CD4-positive, alpha-beta T cell treated with Interleukin-4 for 1 hour (primary cell): ENCODE measurements at regions not wholly inside any gene's neighbourhood (a gene's known extent, or its start where the extent isn't known, plus 50 kb on each side); places are given as distances from the start of the nearest gene placed in this dataset.

Experiments
- DNase-seq, 2 donors: peaks; one replicate each; pipeline ENCODE4 v3.0.0-alpha.2; 2020 to 2022

DNA sequence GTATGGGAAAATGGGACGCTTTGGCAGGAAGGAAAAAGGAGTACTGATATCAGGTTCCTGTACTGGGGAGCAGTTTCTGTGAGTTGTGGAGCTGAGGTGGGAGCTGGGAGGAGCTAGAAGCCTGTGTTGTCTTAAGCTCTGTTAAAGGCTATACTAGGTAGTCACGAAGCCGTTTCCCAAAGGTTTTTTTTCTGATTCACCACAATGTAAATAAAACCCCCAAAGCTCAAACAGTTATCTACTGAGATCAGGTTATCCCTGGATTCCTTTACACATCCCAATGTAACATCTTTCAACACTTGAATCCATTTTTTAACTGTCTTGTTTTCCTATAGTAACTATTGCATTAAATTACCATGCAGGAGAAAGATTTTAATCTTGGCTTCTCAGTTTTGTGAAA, 297.4 kb upstream of the SFRP2 start:
- no peak for DNase-seq

DNA sequence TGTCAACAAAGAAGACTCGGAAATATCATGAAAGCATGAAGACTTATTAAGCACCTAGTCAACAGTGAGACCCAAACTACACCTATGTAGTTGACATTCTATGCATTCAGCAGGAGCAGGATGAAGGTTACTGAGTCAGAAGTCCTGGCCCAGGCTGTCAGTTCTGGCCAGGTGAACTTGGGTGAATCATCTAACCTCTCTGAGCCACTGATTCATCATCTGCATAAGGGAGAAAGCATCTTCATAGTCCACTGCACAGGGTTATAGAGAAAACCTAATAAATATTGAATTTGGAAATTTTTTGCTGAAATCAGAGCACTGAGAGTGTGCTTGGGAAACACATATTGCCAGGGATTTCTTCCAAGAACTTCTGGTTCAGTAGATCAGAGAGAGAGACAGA, 296.0 kb upstream of the SFRP2 start:
- DNase-seq, result no peak

GRCh38 chr4:154082760-154083535, 294.1 kb upstream of the SFRP2 start:
- DNase-seq, result no peak

DNA sequence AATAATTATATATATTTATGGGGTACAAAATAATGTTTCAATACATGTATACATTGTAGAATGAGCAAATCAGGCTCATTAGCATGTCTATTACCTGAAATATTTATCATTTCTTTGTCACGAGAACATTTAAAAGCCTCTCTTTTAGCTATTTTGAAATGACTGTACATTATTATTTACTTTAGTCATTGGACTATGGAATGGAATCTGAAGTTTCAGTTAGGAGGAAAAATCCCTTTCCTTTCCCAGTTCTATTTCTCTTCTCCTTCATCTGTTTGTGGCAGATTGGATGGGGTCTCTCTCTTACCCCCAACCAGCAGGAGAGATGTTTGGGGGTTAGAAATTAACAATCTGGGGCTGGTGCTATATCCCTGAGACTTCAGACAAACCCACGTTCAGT, 292.5 kb upstream of the SFRP2 start:
- DNase-seq, result no peak

GRCh38 chr4:154078504-154079350, 289.8 kb upstream of the SFRP2 start:
- DNase-seq, result no peak

GRCh38 chr4:154076921-154077320, 288.0 kb upstream of the SFRP2 start:
- DNase-seq, result no peak

DNA sequence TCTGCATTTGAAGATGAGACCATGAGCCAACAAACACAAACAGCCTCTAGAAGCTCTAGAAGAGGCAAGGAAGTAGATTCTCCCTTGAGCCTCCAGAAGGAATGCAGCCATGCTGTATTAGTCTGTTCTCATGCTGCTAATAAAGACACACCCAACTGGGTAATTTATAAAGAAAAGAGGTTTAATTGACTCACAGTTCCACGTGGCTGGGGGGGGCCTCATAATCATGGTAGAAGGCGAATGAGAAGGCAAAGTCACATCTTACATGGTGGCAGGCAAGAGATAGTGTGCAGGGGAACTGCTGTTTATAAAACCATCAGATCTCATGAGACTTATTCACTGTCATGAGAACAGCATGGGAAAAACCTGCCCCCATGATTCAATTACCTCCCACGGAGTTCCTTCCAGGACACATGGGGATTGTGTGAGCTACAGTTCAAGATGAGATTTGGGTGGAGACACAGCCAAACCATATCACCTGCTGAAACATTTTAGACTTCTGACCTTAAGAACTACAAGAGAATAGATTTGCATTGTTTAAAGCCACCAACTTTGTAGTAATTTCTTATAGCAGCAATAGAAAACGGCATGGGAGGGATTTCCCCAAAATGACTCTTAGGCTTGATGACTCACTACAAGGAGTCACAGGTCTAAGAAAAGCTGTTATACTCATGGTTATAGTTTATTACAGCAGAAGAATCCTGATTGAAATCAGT, 284.4 kb upstream of the SFRP2 start:
- DNase-seq, result no peak

GRCh38 chr4:154067786-154068185, 278.9 kb upstream of the SFRP2 start:
- DNase-seq, result no peak

DNA sequence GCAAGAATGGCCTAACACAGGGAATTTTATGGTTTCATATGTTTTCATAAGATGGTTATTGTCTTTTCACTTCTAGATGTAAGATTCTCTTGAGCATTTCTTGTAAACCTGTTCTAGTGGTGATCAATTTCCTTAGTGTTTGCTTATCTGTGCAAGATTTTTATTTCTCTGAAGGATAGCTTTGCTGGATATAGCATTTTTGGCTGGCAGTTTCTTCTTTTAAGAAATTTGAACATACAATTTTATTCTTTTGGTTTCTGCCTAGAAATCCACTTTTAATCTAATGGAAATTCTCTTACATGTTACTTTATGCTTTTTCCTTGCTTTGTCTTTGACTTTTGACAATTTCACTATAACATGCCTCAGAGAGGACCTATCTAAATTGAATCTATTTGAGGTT, 276.5 kb upstream of the SFRP2 start:
- no peak for DNase-seq

DNA sequence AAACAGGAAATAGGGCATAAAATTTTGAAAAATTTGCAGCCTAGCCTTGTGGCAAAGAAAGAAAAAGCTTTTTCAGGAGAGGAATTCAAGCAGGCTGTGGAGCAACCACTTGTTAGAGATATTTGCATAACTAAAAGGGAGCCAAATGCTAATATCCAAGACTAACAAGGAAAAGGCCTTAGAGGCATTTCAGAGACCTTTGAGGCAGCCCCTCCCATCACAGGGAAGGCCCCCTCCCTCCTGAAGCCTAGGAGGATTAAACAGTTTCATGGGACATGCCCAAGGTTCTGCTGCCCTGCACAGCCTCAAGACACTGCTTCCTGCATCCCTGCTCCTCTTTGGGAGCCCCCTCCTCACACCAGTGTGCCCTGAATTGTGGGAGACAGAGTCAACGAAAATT, 275.4 kb upstream of the SFRP2 start:
- DNase-seq, result no peak

GRCh38 chr4:154049457-154050181, 260.7 kb upstream of the SFRP2 start:
- DNase-seq, result no peak

- no peak for DNase-seq
Observed at GRCh38 chr4:154047733-154048132, 258.9 kb upstream of the SFRP2 start.

DNA sequence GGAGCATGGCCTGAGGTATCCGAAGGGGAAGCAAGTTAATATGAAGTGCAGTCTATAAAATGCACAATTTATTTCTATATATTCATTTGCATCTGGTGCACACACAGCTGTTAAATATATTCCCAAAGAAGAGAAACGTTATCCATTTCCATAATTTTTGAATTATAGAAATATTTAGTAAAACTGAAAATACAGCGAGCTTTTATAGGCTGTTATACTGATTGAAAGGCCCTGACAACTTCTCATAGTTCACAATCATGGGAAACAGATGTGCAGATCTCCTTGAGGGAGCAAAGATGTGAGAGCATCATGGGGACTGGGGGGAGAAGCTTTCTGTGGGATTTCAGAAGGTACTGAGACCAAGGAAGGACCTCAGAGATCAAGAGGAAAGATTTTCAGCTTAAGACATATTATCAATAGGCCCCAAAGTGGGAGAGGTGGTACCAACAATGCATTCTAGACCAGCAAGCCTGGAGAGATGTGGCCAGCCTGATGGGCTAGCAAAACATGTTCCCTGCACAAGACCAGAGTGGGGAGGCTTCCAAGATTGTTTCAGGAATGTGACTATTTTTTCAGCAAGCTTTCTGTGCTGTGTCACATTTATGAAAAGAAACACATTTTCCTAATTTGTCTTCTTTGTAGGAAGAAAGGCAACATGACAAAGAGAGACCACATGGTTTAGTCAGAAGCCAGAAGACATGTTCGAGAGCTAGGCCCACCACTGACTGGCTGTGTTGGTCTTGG, 256.0 kb upstream of the SFRP2 start:
- no peak for DNase-seq

DNA sequence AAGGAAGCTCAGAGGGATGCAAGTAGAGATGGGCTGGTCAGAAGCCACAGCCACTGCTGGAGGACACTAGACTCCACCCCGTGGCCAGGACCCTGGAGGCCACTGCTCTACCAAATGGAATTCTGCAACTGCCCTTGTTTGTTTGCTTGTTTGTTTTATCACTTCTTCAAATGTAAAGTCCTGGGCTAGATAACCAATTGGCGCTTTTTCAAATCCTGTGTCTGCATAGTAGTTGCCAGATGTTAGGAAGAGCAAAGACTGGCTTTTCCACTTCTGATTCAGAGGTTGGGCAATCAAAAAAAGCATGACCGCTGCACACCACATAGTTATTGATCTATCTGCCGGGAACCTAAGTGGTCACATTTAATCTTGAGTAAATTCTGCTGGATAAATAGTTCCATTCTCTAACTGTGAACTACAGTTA, 255.2 kb upstream of the SFRP2 start:
- DNase-seq, result no peak

GRCh38 chr4:154041640-154042039, 252.8 kb upstream of the SFRP2 start:
- no peak for DNase-seq

DNA sequence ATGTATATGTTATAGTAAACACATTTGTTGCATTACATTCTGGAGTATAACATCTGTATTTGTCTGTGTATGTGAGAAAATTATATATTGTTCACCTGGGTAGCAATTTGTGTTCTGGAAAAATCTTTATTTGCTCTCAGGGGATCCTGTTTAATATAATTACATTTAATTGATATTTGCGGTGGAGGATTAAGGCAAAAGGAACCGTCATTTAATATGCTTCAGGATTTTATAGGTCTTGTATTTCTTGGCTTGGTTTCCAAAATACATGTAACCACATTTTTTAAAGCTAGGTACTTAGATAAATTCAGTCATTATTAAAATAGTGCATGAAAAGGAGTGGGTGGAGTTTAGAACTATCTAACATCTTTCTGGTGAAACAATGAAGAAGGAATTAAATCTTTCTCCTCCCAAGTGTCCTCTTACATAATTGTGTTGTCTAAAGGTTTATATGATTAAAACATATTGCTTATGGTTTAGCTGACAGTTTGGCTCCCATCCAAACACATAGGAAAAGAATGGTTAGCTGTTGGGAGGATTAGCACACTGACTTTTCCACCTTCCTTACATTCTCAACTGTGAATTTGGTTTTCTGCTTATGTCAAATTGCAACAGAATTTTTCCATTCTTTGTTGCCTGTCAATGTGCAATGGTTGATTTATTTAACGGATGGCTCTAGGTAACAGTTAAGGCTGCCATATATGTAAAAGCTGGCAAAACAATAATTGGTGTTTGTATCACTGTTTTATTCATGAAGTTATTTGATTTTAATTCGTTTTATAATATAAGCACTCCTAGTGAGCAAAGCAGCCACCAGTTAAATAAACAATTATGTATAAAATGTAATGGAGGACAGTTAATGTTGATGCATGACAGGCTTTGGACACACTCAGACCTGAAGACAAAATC, 250.8 kb upstream of the SFRP2 start:
- DNase-seq, result no peak

- no peak for DNase-seq
Observed at GRCh38 chr4:154036856-154037255, 248.0 kb upstream of the SFRP2 start.

DNA sequence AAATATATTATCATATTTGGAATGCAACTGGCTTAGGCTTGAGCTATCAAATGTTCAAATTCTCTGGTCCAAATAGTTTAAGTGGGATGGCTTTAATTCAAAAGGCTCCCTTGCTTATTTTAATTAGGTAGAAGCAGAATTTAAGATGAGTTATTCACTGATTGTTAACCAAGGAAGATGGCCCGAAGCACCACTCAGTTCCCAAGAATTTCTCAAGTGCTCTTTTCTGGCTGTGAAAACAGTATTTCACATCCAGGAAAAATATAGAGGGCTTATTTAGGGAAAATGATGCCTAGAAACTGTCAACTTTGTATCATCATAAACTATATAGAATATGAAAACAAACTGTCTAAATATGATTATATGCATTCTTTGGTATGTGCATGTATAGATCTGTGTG, 246.5 kb upstream of the SFRP2 start:
- DNase-seq, result no peak

- DNase-seq, result no peak
Observed at GRCh38 chr4:154033921-154034320, 245.0 kb upstream of the SFRP2 start.

DNA sequence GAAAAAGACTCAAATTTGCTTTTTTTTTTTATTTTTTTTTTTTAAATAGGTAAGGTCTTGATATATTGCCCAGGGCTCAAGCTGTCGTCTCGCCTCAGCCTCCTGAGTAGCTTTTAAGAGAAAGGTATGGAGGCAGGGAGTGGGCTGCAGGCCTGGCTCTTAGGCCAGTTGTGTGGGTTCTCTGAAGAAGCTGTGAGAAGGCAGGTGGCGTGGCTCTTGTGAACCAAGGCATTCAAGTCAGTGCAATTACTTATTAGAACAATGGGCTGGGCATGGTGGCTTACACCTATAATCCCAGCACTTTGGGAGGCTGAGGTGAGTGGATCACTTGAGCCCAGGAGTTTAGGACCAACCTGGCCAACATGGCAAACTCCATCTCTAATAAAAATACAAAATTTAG, 244.0 kb upstream of the SFRP2 start:
- no peak for DNase-seq

GRCh38 chr4:154030746-154031145, 241.9 kb upstream of the SFRP2 start:
- DNase-seq, result no peak
